GM06990 (cell line): ENCODE measurements at regions not wholly inside any gene's neighbourhood (a gene's known extent, or its start where the extent isn't known, plus 50 kb on each side); places are given as distances from the start of the nearest gene placed in this dataset.
"Not testable (repeated sequence)": the region's sequence is repeated elsewhere in the genome, so short reads cannot be mapped to it uniquely, and the experiment has no call there.

ENCODE experiments used
- DNase-seq: peaks from one replicate; pipeline ENCODE4 v3.0.0-alpha.2; 2011; ENCODE audit not compliant: insufficient read length; ENCODE audit errors: extremely low read depth
- H3K27me3 ChIP-seq: replicated peaks from 2 replicates; pipeline ENCODE4 v1.6.0; 2011; ENCODE audit warnings: low read length; ENCODE audit not compliant: control insufficient read depth, insufficient read depth
- H3K36me3 ChIP-seq: 2 replicates; pipeline ENCODE4 v1.5.1; 2011; ENCODE audit warnings: low read length; ENCODE audit not compliant: control insufficient read depth, insufficient read depth
- H3K4me3 ChIP-seq: replicated peaks from 2 replicates; pipeline ENCODE4 v1.5.1; 2011; ENCODE audit warnings: low read depth, mild to moderate bottlenecking, control low read depth, low read length
- TF ChIP-seq, protein P1 (sequence below): IDR thresholded peaks from 2 replicates; pipeline ENCODE4 v1.5.1; 2011; ENCODE audit warnings: low read length, control low read depth, mild to moderate bottlenecking, inconsistent platforms; ENCODE audit not compliant: insufficient read depth, poor library complexity, severe bottlenecking

DNA sequence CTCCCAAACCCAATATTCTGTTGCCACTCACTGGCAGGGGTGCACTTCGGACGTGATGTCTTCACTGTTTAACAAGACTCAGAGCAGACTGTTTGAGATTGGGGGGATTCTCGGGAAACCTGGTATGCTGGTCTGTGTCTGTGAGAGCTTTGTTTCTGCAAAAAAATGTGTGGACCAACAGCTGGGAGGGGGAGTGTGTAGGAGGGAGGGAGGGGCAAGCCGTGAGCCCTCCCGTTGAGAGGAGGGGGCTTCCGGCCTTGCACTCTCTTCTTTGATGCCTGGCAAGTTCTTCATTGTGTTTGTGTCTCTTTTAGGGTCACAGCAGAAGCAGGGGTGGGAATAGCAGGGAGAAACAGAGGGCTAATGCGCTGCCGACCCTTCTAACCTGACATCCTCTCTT, 74.9 kb upstream of the NDN start:
- no peaks in the 10 kb centered on the region for H3K27me3 ChIP-seq
- TF ChIP-seq, protein P1, sequence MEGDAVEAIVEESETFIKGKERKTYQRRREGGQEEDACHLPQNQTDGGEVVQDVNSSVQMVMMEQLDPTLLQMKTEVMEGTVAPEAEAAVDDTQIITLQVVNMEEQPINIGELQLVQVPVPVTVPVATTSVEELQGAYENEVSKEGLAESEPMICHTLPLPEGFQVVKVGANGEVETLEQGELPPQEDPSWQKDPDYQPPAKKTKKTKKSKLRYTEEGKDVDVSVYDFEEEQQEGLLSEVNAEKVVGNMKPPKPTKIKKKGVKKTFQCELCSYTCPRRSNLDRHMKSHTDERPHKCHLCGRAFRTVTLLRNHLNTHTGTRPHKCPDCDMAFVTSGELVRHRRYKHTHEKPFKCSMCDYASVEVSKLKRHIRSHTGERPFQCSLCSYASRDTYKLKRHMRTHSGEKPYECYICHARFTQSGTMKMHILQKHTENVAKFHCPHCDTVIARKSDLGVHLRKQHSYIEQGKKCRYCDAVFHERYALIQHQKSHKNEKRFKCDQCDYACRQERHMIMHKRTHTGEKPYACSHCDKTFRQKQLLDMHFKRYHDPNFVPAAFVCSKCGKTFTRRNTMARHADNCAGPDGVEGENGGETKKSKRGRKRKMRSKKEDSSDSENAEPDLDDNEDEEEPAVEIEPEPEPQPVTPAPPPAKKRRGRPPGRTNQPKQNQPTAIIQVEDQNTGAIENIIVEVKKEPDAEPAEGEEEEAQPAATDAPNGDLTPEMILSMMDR, result no peak
- no peak for DNase-seq
- H3K4me3 ChIP-seq, result no peak overlapping the region
- H3K36me3 ChIP-seq, result no peaks in the 10 kb centered on the region

DNA sequence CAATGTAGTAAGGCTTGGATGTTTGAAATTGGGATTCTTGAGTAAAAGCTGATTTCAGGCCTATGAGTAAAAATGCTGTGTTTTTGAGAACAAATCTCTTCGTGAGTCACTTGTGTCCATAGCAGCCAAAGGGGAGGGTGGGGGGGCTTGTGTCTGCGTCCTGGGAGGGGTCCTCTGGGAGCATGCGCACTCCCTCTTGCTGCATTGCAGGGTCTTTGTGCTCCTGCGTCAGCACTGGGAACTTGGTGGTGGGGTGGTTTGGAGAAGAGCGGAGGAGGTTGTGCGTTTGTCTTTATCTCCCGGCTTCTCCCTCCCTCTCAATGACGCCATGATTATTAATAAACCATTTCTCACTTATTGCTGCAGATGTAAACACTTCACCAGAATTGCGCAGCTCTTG, 75.9 kb upstream of the NDN start:
- no peaks in the 10 kb centered on the region for H3K27me3 ChIP-seq
- TF ChIP-seq, protein P1, result no peak
- H3K4me3 ChIP-seq, result no peak overlapping the region
- no peaks in the 10 kb centered on the region for H3K36me3 ChIP-seq
- DNase-seq, result no peak

DNA sequence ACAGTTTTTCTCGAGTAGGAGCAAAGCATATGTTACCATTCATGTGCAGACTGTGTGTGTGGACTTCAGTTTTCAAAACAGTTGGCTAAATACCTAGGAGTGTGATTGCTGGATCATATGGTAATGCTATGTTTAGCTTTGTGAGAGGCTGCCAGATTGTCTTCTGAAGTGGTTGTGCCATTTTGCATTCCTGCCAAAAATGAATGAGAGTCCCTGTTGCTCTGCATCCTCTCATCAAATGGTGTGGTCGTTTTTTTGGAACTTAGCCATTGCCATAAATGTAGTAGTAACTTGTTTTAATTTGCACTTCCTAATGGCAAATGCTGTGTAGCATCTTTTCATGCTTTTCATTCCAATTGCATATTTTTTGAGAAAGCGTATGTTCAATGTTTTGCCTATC, 77.2 kb upstream of the NDN start:
- H3K36me3 ChIP-seq, result no peaks in the 10 kb centered on the region
- TF ChIP-seq, protein P1, result no peak
- no peaks in the 10 kb centered on the region for H3K27me3 ChIP-seq
- no peak overlapping the region for H3K4me3 ChIP-seq
- no peak for DNase-seq

DNA sequence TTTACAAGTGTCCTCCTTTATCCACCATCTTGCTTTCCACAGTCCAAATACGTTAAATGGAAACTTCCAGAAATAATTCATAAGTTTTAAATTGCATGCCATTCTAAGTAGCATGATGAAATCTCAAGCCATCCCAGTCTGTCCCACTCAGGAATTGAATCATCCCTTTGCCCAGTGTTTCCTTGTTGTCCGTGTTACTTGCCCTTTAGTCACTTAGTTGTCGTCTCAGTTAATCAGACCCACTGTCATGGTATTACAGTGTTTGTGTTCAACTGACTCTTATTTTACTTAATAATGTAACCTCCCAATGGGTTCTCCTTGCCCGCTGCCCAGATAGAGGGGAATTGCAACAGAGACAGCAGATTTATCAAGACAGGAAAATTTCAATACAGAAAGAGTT, 77.6 kb upstream of the NDN start:
- TF ChIP-seq, protein P1, result no peak
- Histone ChIP-seq H3K27me3 (no peaks in the 10 kb centered on the region), H3K4me3 (no peak overlapping the region), H3K36me3 (no peaks in the 10 kb centered on the region)
- DNase-seq, result no peak

DNA sequence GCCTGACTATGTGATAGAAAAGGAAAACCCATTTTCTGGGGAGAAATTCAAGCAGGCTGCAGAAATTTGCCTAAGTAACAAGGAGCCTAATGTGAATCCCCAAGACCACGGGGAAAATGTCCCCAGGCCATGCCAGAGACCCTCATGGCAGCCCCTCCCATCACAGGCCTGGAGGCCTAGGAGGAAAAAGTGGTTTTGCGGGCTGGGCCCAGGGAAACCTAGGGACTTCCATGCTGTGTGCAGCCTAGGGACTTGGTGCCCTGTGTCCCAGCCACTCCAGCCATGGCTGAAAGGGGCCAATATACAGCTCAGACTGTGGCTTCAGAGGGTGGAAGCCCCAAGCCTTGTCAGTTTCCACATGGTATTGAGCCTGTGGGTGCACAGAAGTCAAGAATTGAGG, 79.7 kb upstream of the NDN start:
- not testable (repeated sequence) for H3K36me3 ChIP-seq, DNase-seq, H3K27me3 ChIP-seq, H3K4me3 ChIP-seq

DNA sequence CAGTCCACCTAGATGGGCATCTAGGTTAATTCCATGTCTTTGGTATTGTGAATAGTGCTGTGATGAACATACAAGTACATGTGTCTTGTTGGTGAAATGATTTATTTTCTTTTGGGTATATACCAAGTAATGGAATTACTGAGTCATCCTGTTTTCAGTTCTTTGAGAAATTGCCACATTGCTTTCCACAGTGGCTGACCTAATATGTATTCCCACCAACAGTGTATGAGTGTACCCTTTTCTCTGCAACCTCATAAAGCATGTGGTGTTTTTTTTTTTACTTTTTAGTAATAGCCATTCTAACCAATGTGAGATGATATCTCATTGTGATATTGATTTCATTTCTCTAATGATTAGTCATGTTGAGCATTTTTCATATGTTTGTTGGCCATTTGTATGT, 86.0 kb upstream of the NDN start:
- no peak for DNase-seq
- H3K36me3 ChIP-seq, result no peaks in the 10 kb centered on the region
- TF ChIP-seq, protein P1, result no peak
- no peak overlapping the region for H3K4me3 ChIP-seq
- H3K27me3 ChIP-seq, result no peaks in the 10 kb centered on the region
